GM10266 (cell line): ENCODE measurements at regions not wholly inside any gene's neighbourhood (a gene's known extent, or its start where the extent isn't known, plus 50 kb on each side); places are given as distances from the start of the nearest gene placed in this dataset.

Source experiments
- DNase-seq: peaks from one replicate; pipeline ENCODE4 v3.0.0; 2012; ENCODE audit errors: extremely low spot score
- CTCF ChIP-seq: IDR thresholded peaks from 2 replicates; pipeline ENCODE4 v1.5.1; 2012; ENCODE audit warnings: mild to moderate bottlenecking, low read depth; ENCODE audit not compliant: control insufficient read depth, insufficient read depth; ENCODE audit errors: missing control alignments

- DNase-seq: no peak
- TF ChIP-seq CTCF: no peak
Measured at GRCh38 chr9:82367016-82367415, 378.4 kb downstream of the SPATA31D1 start.

GRCh38 chr9:82367929-82368328, 379.4 kb downstream of the SPATA31D1 start:
- DNase-seq: no peak
- no peak for TF ChIP-seq CTCF

- TF ChIP-seq CTCF: no peak
- no peak for DNase-seq
Measured at GRCh38 chr9:82369251-82369945, 380.8 kb downstream of the SPATA31D1 start.

- TF ChIP-seq CTCF: no peak
- no peak for DNase-seq
Measured at GRCh38 chr9:82375041-82375440, 386.5 kb downstream of the SPATA31D1 start.

GRCh38 chr9:82376677-82377232, 388.2 kb downstream of the SPATA31D1 start:
- TF ChIP-seq CTCF: no peak
- DNase-seq: no peak

GRCh38 chr9:82382887-82383616, 394.5 kb downstream of the SPATA31D1 start:
- DNase-seq: no peak
- TF ChIP-seq CTCF: no peak

- no peak for DNase-seq
- no peak for TF ChIP-seq CTCF
Measured at GRCh38 chr9:82385633-82386032, 397.1 kb downstream of the SPATA31D1 start.
